Heart right ventricle (tissue), 16 donors: ENCODE measurements at regions not wholly inside any gene's neighbourhood (a gene's known extent, or its start where the extent isn't known, plus 50 kb on each side); places are given as distances from the start of the nearest gene placed in this dataset.

Source experiments
- ATAC-seq, 8 donors: fragments of 200-7000 bp; cut with Tn5 transposase; one replicate each; pipeline ENCODE4 v1.9.1; 2020; ENCODE audit warnings: mild to moderate bottlenecking in 8 of 8, moderate library complexity in 8 of 8, moderate number of reproducible peaks in 1 of 8
- DNase-seq, 2 donors: peaks; one replicate each; pipeline ENCODE4 v3.0.0-alpha.2; 2020
- H3K27ac ChIP-seq, 10 donors: fragments of 200-600 bp; sonication (generic) in 2 of 10; one replicate each; pipeline versions ENCODE4 v1.5.0 to v1.8.0; 2020 to 2022; ENCODE audit warnings: mild to moderate bottlenecking in 3 of 10
- H3K27me3 ChIP-seq, 7 donors: fragments of 200-600 bp; one replicate each; pipeline ENCODE4 v1.8.0; 2021 to 2022; ENCODE audit warnings: mild to moderate bottlenecking in 2 of 7
- H3K36me3 ChIP-seq, 9 donors: fragments of 200-600 bp; sonication (generic) in 1 of 9; one replicate each; pipeline versions ENCODE4 v1.5.0 to v1.8.0; 2020 to 2022; ENCODE audit warnings: mild to moderate bottlenecking in 2 of 9
- H3K4me1 ChIP-seq, 9 donors: fragments of 200-600 bp; sonication (generic) in 1 of 9; one replicate each; pipeline versions ENCODE4 v1.5.0 to v1.8.0; 2020 to 2022; ENCODE audit warnings: mild to moderate bottlenecking in 4 of 9
- H3K4me3 ChIP-seq, 10 donors: fragments of 200-600 bp; sonication (generic) in 2 of 10; one replicate each; pipeline versions ENCODE4 v1.5.0 to v1.8.0; 2020 to 2022; ENCODE audit warnings: mild to moderate bottlenecking in 7 of 10, moderate library complexity in 2 of 10
- H3K9me3 ChIP-seq, 11 donors: fragments of 200-600 bp in 10 of 11; sonication (generic) in 2 of 11; one replicate each; pipeline versions ENCODE4 v1.5.0 to v1.8.0; 2013 to 2022; ENCODE audit warnings: mild to moderate bottlenecking in 2 of 11, control low read depth in 1 of 11, moderate library complexity in 1 of 11
- WGBS, 2 donors: extraction: QIAGEN DNeasy Blood & Tissue Kit; methylation state at CpG; one replicate each; pipeline ENCODE4 v1.1.7; 2013; ENCODE audit warnings: inconsistent platforms in 1 of 2; 5-methylcytosine and 5-hydroxymethylcytosine counted together
- intact Hi-C, 10 donors: fragments of 100-400 bp; cut with DNase I; formaldehyde crosslinking; loops; one replicate each; pipeline versions ENCODE4 v1.11.1 to v1.14.2; 2022
- TF ChIP-seq, protein P1 (sequence below), 9 donors: fragments of 200-600 bp; sonication (generic) in 2 of 9; IDR thresholded peaks; one replicate each; pipeline versions ENCODE4 v1.5.0 to v1.8.0; 2021 to 2022; ENCODE audit warnings: antibody characterized with exemption in 9 of 9, mild to moderate bottlenecking in 5 of 9, moderate library complexity in 1 of 9
- donor health status: Arrhythmogenic right ventricular cardiomyopathy.
- donor health status: ischemic (EF 13 %, LVEDD 7.1; RV severe dilation, severe dysfunction).
- donor health status: healthy with polysubstance abuse.
- donor health status: DM: no; HTN: yes; CAD: no.
- donor health status: DM: no; HTN: no; CAD: no.
- donor health status: ischemic (EF 25% LVEDD 6.9; RV normal size, moderate dysfunction).
- donor health status: ischemic (EF 25% LVEDD 5.7; RV mildly dilated, moderate dysfunction).
- donor health status: healthy.
- donor health status: DM: yes; HTN: yes; CAD: no.
- donor health status: Ischemic cardiomyopathy.
- donor health status: ischemic (EF 35%, LVEDD 5.7; RV mildly dilated, moderate dysfunction).
- donor health status: nonischemic (EF 11% LVEDD 7.7; RV severe dilation, severe dysfunction).
- donor health status: DM: yes; HTN: yes; CAD: no.
- donor health status: PGD.
- donor health status: ischemic (EF 29% LVEDD 5.4; RV normal size, mild dysfunction).
- donor health status: nonischemic (EF 23%, LVEDD 6.1; RV moderate dilation, normal function).

DNA sequence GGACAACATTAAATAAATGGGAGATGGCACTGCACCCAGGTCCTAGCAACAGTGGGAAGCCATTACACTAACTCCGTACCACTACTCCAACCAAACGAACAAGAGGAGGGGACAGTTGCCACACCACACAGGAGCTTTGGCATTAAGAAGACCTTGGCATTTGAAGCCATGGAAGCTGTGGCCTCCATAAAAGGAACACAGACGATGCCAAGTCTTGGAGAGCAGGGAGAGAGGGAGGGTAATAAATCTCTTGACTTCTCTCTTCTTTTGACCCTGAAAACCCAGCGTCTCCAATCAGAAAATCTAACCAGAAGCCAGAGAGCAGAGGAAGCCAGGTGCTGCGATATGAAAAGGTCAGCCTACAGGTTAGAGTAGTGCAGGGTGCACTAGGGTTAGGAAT lies 338.8 kb upstream of the TMEM132C start:
- Histone ChIP-seq H3K9me3 (no peaks in the 10 kb centered on the region), H3K27me3 (no peaks in the 10 kb centered on the region), H3K4me3 (no peak overlapping the region), H3K4me1 (peaks cover 0 to 30% (median 12%) of the 10 kb centered on the region in 9 donors), H3K36me3 (no peaks in the 10 kb centered on the region), H3K27ac (peak overlapping the region in 5 of 10 donors; percentile 8 to 71 (median 47))
- WGBS, 2 donors = 51 to 60% methylated on average over 5 of the region's 5 CpGs
- no peak for DNase-seq
- peak in 3 of 8 donors; percentile 14 to 52 (median 16) for ATAC-seq
- TF ChIP-seq, protein P1, sequence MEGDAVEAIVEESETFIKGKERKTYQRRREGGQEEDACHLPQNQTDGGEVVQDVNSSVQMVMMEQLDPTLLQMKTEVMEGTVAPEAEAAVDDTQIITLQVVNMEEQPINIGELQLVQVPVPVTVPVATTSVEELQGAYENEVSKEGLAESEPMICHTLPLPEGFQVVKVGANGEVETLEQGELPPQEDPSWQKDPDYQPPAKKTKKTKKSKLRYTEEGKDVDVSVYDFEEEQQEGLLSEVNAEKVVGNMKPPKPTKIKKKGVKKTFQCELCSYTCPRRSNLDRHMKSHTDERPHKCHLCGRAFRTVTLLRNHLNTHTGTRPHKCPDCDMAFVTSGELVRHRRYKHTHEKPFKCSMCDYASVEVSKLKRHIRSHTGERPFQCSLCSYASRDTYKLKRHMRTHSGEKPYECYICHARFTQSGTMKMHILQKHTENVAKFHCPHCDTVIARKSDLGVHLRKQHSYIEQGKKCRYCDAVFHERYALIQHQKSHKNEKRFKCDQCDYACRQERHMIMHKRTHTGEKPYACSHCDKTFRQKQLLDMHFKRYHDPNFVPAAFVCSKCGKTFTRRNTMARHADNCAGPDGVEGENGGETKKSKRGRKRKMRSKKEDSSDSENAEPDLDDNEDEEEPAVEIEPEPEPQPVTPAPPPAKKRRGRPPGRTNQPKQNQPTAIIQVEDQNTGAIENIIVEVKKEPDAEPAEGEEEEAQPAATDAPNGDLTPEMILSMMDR (IDR thresholded peaks at IDR 0.05) = no peak
- intact Hi-C loops = loop anchor here in 6 of 10 donors (5.0 to 10.0 kb wide), 2 partner anchors 251 to 253 kb away; no protein-coding TSS in a partner anchor

DNA sequence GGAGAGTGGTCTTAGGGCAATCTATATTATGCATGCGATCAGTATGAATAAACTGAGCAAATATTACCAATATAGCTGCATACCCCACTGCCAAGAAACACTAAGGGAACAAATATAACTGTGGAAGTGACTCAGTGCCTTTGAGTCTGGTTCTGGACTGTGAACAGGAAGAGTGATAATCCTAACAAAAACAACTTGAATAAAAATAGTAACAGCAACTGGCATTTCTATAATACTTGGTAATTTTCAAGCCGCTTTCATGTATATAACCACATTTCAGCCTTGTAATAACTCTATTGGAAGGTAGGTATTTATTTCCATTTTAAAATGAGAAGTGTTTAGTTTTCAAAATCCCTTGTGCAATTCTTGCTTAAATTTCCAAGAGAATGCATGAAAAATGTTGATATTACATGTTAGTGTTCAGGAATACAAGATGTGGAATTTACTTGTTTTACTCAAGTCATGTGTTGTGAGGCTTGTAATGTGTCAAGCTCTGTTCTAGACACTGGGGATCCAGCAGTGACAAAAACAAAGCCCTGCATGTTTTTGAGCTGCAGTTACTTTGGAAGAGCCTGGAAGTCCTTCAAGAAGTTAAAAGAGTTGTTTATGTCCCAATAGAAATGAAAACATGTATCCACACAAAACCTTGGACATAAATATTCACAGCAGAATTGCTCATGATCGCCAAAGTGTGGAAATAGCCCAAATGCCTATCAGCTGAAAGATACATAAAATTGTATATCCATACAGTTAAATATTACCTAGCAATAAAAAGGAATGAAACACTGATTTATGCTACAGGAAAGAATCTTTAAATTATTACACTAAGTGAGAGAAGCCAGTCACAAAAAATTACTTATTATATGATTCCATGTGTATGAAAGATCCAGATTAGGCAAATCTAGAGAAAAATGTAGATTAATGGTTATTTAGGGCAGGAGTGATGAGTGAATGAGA lies 338.1 kb upstream of the TMEM132C start:
- DNase-seq (no peak), ATAC-seq (peak in 6 of 8 donors; percentile 65 to 91 (median 78))
- Histone ChIP-seq H3K4me3 (no peak overlapping the region), H3K27ac (peak overlapping the region in 5 of 10 donors; percentile 8 to 71 (median 47)), H3K9me3 (no peaks in the 10 kb centered on the region), H3K36me3 (no peaks in the 10 kb centered on the region), H3K27me3 (no peaks in the 10 kb centered on the region), H3K4me1 (peaks cover 0 to 30% (median 12%) of the 10 kb centered on the region in 9 donors)
- intact Hi-C loops = loop anchor here in 6 of 10 donors (5.0 to 10.0 kb wide), 2 partner anchors 252 to 254 kb away; no protein-coding TSS in a partner anchor
- TF ChIP-seq, protein P1 (IDR thresholded peaks at IDR 0.05) = no peak
- 36 to 57% methylated on average over 3 of the region's 3 CpGs for WGBS, 2 donors

DNA sequence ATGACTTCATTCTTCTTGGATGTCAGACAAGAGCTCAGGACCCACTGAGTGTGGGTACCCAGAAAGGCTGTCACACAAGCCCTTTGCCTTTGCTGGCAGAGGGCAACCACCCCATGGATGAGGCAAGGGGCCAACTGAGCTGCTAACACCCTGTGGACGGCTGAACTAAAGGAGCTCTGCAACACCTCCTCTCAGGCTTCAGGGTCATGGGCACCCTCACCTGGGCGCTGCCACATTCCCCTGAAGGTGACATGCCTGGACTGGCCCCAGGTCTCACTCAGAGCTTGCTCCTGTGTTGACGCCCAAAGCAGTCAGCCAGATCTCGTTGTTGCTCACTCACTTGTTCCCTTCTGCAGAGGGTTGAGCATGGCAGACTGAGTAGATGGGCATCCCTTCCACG lies 336.8 kb upstream of the TMEM132C start:
- no peaks in the 10 kb centered on the region for H3K27me3 ChIP-seq
- ATAC-seq = peak in 1 of 8 donors; percentile 27
- no peaks in the 10 kb centered on the region for H3K9me3 ChIP-seq
- H3K27ac ChIP-seq = no peak overlapping the region
- intact Hi-C loops = no loop called here
- H3K36me3 ChIP-seq = no peaks in the 10 kb centered on the region
- peaks cover 0 to 30% (median 12%) of the 10 kb centered on the region in 9 donors for H3K4me1 ChIP-seq
- WGBS, 2 donors = 66 to 68% methylated on average over 5 of the region's 5 CpGs
- H3K4me3 ChIP-seq = no peak overlapping the region
- TF ChIP-seq, protein P1 (IDR thresholded peaks at IDR 0.05) = no peak
- DNase-seq = peak in 1 of 2 donors; percentile 8

DNA sequence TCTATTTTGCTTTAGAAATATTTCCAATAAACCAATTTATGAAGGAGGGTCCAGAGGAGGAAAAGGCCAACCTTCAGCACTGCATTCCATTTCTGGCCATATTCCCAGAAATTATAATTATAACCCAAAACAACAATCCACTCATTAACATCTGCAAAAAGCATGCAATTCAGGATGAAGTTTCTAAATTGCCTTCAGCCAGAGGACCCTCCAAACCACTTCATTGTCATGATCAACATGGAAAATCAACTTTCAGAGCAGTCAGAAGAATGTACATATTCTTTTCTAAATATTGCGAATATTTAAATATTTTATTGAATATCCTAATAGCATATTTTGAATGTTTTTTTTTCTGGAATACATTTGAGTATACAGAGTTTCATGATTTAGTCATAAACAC lies 332.6 kb upstream of the TMEM132C start:
- WGBS, 2 donors = 68 to 79% methylated on average over 1 of the region's 1 CpG
- H3K27me3 ChIP-seq = no peaks in the 10 kb centered on the region
- peaks cover 0 to 3% (median 0%) of the 10 kb centered on the region in 11 donors for H3K9me3 ChIP-seq
- no peak overlapping the region for H3K4me3 ChIP-seq
- H3K27ac ChIP-seq = no peak overlapping the region
- intact Hi-C loops = no loop called here
- TF ChIP-seq, protein P1 (IDR thresholded peaks at IDR 0.05) = no peak
- ATAC-seq (no peak), DNase-seq (no peak)
- H3K36me3 ChIP-seq = no peaks in the 10 kb centered on the region
- peaks cover 0 to 7% (median 1%) of the 10 kb centered on the region in 9 donors for H3K4me1 ChIP-seq
